Middle frontal gyrus (tissue), 1 donor: ENCODE measurements at regions not wholly inside any gene's neighbourhood (a gene's known extent, or its start where the extent isn't known, plus 50 kb on each side); places are given as distances from the start of the nearest gene placed in this dataset.

Source experiments
- DNase-seq: peaks from one replicate; pipeline ENCODE4 v3.0.0-alpha.2; 2015; ENCODE audit warnings: low spot score; ENCODE audit errors: extremely low spot score

DNA sequence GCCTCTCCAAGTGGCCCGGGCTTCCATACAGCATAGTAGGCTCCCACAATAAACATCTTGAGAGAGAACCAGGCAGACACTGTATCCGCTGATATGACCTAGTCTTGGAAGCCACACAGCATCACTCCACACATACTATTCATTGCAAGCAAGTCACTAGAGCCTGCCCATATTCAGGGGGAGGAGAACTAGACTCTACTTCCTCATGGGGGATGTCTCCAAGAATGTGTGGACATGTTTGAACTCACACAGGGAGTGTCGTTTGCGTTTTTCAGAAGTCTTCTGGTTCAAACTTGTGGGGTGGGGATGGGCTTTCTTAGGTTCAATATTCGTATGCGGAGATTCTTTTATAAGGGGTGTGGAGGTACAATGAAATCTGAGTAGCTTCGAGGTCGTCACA, 232.6 kb upstream of the HABP2 start:
- DNase-seq, result no peak

DNA sequence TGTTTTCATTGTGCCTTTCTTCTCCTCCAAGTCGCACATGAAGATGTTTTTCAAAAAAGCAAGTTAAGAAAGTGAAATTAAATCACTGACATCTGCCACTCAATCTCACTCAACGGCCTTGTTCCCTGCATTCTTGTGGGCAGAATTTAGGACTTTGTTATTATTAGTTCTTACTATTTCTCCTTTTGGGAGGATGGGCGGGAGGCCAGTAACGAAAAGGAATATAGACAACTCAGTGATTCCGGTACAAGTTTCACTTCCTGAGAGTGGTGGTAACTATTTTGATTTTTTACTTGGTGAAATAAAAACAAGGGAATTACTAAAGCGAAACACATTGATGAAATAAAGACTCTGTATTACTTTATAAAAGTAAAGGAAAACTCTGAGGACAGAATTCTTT, 231.9 kb upstream of the HABP2 start:
- no peak for DNase-seq

DNA sequence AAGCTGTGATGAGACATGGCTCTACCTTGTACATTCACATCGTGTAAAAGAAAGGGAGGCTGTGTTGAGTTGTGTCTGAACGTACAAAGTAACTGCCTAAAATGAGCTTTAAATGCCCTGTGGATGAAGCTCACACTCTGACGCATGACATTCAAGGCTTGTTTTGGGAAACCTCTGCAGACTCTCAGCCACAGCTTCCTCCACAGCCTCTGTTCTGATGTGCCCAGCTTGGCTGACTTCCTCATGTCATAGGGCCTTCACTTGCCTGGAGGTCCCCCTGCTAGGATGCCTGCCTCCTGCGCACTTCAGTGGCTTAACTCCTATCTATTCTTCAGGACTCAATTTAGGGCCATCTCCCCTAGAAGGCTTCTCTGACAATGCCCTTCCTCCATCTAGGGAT, 230.0 kb upstream of the HABP2 start:
- no peak for DNase-seq

DNA sequence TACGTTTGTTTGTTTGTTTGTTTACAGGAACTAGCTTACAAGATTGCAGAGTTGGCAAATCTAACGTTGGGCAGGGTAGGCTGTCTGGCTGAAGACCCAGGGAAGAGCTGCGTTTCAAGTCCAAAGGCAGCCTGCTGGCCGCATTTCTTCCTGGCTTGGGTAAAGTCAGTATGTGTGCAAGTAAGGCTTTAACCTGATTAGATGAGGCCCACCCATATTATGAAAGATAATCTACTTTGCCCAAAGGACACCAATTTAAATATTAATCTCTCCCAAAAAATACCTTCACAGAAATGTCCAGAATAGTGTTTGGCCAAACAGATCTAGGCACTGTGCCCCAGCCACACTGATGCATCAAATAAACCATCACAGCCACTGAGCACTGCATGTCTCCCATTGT, 228.9 kb upstream of the HABP2 start:
- no peak for DNase-seq

DNA sequence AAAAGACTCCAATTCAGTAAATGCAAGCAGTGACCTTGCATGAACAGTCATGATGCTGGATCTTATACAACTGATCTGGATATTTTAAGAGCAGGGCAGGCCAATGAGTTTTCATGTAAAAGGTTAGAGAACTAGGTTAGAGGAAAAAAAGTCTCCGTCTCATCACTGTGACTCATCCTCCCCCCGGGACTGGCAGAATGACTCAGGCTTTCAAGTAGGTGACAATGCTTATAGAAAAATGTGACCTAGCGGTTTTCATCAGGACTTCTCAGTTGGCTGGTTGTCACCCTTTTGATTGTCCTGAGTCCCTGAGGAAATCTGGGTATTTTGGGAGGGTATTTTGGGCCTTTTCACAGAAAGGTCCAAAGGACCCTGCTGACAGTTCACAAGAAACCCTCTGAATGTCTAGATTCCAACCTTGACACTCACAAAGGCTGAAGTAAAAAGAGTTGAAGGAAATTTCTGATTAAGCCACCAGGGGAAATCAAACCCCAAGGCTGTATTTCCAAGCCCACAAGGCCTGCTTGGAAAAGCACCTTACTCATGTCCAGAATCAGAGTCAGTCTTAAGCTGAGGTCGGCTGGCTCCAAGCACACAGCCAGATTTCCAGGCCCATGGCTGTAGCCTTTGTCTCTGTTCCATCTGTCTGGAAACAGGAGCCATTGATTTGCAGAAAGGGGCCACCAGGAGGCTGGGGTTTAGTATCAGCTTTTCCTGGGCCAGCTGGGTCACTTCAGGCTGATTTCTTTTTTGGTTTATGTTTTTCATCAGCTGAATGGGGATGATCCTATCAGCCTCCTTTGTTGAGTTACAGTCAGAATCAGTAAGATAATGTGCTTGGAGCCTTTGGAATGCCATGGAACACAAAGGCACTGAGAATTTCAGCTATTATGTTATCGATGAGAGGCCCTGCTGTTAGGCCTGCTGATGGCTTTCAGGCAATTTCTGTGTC, 226.4 kb upstream of the HABP2 start:
- DNase-seq, result no peak

DNA sequence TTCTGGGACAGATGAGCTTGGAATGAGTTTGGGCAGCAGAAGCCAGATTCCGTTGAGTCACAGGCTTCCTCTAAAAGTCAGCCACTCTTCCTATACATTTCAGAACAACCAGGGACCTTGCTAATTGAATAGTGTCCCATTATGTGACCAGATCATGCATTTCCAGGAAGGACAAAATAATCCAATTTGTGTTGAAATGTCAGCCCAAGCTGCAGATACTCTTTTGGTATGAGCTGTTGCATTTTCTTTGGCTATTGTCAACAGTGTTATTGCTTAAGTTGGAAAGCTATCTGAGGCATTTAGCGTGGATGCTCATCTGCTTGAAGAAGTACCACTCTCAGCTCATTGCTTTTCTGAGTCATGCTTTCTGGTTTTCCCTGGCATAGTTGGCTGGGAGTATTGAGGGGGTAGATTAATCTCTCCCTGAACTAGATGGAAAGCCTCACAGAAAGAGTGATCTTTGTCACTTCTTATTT, 223.7 kb upstream of the HABP2 start:
- no peak for DNase-seq

DNA sequence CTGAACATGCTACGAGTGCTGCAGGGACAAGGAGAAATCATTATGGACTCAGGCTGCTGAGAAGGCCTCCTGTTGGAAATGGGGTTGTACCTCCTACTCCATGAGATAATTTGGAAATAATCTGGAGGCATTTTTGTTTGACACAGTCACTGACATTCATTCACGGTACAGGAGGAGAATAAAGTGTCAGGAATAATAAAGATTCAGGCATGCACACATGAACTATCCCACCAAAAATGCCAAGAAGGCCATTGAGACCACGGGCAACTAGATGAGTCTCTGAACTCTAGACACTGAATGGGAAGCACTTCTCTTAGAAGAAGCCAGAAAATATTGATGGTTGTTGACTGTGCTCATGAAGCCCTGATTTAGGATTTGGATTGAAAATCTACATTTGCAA, 220.9 kb upstream of the HABP2 start:
- no peak for DNase-seq

DNA sequence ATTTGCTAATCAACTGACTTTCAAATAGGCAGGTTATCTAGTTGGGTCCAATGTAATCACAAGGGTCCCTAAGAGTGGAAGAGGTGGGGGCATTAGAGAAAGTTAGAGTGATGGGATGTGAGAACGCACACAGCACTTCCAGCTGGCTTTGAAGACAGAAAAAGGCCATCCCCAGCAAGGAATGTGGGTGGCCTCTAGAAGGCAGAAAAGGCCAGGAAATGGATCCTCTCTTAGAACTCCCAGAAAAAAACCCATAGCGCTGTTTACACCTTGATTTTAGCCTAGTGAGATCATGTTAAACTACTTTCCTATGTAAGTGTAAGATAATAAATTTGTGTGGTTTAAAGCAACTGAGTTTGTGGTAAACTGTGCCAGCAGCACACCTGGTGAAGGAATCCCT, 219.5 kb upstream of the HABP2 start:
- no peak for DNase-seq

DNA sequence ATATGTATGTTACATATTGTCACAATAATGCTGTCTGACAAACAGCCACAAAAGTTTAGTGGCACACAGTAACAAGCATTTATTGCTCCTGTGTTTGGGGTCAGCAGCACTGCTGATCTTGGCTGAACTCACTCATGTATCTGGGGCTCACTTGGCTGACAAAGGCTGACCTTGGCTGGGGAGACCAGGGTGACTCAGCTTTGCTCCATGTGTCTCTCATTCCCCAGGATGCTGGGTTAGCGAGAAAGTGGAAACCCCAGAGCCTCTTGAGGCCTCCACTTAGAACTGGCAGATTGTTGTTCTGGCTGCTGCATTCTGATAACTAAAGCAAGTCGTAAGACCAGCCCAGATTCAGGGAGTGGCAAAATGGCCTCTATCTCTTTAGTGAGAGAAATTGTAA, 217.3 kb upstream of the HABP2 start:
- DNase-seq, result no peak

DNA sequence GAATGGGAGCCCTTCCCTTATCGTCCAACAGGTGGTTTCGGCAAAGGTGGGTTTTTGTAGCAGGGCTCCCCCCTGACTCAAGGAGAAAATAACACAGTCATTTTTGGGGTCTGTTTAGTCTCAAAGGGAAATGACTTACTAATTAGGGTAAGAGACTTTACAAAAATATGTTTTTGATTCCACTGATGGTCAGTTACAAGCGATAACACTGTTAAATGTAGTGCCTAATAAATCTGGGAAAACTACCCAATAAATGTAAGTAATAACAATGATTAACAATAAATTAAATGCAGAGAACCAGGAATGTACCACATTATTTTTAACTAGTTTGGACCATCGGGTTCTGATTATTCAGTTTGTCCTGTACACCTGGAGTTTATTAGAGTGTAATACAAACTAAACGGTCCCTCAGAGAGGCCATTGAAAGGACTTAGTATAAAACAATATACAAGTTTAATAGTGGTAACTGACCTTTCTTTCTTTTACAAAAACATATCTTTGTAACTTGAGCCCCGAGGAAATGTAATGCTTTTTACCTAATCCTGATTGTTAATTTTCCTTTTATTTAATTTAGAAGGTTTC, 216.2 kb upstream of the HABP2 start:
- DNase-seq, result no peak

DNA sequence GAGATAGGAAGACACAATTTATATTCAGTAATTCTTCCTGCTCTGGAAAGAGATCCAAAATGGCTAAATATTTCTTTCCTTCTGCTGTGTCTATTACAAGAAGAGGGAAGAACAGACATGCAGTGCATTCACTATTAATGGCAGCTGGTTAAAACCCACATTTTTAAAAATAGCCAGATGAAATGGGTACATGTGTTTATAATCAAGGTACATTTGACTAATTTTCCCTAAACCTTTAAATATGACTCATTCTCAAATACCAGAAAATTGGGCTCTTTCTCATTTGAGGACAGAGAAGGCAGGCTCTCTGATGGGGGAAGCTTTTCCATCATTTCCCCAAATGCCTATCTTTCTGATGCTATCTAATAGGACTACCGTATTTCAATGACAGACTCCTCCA, 215.7 kb upstream of the HABP2 start:
- no peak for DNase-seq

DNA sequence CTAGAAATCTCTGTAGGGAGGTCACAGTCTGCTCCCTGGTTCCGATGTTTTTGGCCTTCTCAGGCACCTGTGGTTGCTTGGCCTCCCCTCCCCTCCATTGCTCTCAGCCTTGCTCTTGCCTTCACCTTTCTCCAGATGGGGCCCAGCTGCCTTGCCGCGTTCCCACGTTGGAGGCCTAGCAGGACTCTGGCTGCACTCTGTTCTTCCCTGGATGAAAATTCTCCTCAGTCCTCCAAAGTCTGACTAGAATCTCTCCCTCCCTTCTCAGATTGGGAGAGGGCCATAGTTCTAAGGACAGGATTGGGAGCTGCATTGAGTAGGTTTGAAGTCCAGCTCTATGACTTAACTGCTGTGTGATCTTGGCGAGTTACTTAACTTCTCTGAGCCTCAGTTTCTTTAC, 213.7 kb upstream of the HABP2 start:
- DNase-seq, result no peak

DNA sequence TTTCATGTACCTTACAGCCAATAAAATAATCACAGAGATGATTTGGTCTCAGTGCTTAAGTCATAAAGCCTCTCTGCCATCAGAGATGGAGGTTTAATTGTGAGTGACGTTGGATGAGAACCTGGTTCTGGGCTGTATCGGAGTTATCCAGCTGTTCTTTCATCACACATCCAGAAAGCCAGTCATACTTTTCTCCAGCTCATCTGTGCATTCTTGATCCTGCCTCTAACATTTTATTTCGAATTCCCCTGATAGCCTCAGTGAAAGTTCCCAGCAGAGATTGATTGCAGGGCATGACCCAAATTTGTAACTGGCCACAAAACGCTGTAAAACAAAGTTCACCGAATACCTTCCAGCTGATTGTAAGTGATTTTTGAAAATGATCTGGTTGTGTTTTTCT, 212.6 kb upstream of the HABP2 start:
- no peak for DNase-seq

DNA sequence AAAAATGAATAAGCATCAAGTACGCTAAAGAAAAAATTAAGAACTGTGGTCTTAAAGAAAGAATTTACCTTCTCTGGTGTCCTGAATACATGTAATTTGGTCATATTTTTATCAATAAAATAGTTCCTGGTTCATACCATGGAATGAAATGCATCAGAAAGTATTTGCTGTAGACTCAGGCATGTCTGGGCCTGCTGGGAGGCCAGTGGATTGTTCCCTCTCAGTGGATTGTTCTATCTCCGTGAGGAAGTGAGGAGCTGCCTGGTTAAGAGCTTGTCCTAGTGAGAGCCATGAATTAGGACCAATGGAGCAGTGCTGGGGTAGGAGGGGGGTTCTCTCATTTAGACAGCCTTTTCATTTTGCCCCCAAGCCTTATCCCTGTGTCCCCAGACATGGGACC, 211.7 kb upstream of the HABP2 start:
- no peak for DNase-seq

DNA sequence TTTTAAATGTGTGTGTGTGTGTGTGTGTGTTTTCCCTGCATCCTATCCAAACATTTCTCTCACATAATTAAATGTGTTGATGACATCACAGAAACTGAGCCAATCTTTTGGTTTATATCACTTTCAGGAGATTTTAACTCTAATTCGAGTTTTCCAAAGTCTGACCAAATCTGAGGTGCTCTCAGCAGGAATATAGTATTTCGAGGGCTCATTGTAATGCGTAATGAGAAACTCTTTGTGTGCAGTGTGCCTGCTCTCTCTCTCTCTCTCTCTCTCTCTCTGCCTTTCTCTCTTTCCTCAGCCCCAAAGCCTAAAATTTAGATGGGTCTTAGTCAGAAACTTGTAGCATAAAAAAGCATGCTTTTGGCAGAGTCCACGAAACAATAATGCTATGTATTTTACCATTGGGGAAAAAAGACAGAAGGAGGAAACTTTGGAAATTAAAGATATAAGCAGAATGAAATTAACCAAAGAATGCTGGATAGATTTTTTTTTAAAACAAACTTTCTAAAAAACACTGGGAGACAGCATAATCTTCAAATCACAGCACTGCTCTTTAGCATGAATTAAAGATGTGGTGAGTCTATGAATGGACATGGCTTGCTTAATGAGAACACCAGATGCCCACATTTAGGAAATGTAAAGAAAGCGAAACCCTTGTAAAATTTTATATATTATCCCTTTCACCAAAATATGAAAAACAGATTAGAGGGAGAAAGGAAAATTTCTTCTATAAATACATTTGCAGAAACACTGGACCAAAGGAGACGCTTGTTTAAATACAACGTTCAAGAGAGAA, 206.8 kb upstream of the HABP2 start:
- no peak for DNase-seq

DNA sequence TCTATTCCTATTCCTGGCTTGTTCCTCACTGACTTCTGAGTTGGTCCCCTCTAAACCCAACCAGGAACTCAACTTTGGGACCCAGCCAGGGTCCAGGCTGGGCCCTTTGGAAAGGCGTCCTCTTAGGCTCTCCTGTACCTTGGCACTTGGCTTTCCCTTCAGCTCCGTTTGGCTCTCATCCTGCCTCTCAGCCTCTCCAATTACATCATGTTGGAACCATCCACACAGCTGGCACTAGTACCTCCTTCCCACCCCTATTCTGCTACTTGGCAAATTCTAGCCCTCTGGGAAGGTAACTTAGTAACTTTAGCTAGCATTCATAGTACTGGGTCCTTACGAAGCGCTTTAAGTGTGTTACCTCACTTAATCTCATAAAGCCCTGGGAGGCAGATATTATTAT, 205.3 kb upstream of the HABP2 start:
- no peak for DNase-seq

DNA sequence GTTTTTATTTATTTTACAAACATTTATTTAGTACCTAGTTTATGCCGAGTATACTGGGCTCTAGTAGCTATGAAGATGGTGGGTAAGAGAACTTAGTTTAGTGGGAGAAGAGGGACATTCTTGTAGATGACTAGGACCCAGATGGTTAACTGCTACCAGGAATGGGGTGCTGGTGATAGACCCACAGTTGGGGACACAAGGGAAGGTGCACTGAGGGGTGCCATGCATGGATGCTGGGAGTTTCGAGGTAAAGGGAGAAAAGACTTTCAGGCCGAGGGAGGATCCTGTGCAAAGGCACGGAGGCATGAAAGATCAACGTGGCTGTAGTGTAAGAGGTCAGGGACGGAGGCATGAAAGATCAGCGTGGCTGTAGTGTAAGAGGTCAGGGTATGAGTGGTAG, 204.2 kb upstream of the HABP2 start:
- no peak for DNase-seq

DNA sequence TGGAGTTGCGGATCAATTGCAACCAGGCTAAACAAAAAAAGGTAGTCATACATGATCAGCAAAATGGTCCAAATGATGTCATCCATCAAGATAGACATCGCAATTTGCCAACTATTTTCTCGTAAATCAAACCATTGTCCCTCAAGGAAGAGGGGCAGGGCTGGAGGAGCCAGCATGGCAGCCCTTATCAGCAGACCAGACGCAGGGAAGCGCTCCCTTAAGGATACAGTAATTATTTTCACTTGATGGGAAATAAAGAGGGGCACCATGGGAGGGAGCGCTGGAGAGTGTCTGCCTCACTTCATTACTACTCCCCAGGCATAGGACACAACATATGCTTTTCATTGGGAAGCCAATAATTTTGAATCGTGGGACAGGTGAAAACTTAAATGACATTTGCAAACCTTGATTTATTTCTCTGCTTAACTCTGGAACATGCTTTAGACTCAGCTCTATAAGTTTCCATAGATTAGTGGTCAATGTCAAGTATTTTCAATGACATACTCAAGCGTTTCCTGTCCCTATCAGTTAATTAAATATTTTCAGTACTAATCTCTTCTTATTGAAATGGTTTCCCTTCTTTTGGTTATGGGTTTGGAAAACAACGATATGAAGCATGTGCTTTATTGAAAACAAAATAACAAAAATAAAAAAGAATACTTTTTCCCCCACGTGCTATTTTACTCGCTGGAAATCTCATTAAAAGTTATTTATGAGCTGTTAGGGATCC, 202.4 kb upstream of the HABP2 start:
- DNase-seq, result no peak

DNA sequence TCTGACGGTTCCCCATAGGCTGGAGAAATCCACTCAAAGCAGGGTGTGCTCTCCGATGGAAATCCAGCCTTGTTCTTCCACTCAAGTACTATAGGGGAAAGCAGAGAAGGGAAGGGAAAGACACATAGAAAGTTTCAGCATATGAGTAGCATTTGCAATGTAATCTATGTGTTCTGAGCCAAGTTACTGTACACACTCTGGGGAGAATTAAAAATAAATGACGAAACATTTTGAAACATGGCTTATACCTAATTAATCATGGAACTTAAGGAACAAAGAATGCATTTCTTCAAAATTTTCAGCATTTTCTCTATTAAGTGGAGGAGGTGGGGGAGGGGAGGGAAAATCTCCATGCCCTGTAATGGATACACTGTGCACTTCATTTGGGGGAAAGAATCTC, 198.1 kb upstream of the HABP2 start:
- no peak for DNase-seq

DNA sequence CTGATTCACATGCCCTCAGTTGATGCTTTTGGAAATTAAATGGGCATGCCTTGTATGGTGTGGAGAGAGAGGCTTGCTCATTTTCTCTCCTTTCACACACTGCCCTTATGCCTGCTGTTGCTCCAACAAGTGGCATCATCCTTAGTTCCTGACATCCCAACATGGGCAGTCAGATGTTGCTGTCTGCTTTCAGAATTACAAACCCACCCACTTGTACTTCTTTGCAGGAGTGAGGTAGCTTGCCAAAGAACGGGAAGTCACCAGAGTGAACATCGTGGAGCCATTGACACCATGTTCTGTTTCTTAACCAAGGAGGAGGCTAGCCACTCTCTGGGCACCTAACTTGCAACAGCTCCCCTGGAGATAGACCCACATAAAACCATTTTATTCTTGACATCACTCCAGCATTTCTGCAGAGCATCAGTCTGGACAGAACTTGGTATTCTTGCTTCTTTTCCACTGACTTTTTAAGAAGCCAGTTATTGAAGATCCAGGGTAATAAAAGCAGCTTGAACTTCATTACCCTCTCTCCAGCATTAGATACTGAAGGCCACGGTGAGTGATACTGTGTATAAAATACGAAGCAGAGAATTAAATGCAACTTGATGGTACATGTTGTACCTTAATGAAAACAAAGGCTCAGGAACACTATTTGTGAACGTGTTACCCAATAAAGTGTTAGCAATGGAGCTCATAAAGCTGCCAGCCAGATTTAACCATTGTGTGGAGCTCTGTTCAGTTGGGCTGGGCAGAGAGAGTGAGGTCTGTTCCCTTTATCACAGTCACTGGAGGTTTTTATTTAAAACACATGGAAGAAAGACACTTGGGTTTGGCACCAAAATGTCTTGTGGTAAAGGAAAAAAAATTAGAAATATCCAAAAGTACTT, 195.8 kb upstream of the HABP2 start:
- no peak for DNase-seq
